HepG2 (cell line): ENCODE measurements at regions not wholly inside any gene's neighbourhood (a gene's known extent, or its start where the extent isn't known, plus 50 kb on each side); places are given as distances from the start of the nearest gene placed in this dataset.

Experiments
- ATAC-seq: fragments of 200-7000 bp; cut with Tn5 transposase; 3 replicates; pipeline ENCODE4 v1.9.1; 2020; ENCODE audit warnings: mild to moderate bottlenecking, moderate library complexity
- BruUV-seq: library from RNA; stranded (reverse); fragments of 400-500 nt; replicated peaks from 2 replicates; lab custom pipeline; 2021; lab: Mats Ljungman, UMichigan
- CTCF ChIA-PET: fragments of 300-600 bp; formaldehyde crosslinking; extraction: SDS; loops from one replicate; lab custom pipeline; 2021; ENCODE audit warnings: low total read pairs, inconsistent platforms, low intra/inter-chr PET ratio; lab: Yijun Ruan, JAX
- POLR2A ChIA-PET: fragments of 350-600 bp; sonication (Branson Sonifier 250); formaldehyde crosslinking; loops from one replicate; lab custom pipeline; 2020; ENCODE audit warnings: antibody characterized with exemption, inconsistent platforms; lab: Yijun Ruan, JAX
- DNase-seq: peaks from one replicate; pipeline ENCODE4 v3.0.0-alpha.2; 2015; ENCODE audit warnings: low spot score
- FAIRE-seq: peaks from 3 replicates; lab custom pipeline; 2011; peaks lifted over from hg19 to GRCh38; lab: Jason Lieb, UNC
- H2AFZ ChIP-seq: one replicate; pipeline ENCODE4 v1.6.1; 2011; ENCODE audit warnings: low read length, inconsistent platforms
- H3K27ac ChIP-seq: fragments of 300-600 bp; 3 replicates; pipeline ENCODE4 v1.8.0; 2011; ENCODE audit warnings: mixed run types, mild to moderate bottlenecking, mixed read lengths, low read length, inconsistent platforms; ENCODE audit not compliant: insufficient read depth; ENCODE audit errors: extremely low read length
- H3K27me3 ChIP-seq, 2 experiments: fragments of 200-600 bp in 1 of 2; 2 replicates in 1 of 2; 3 replicates in 1 of 2; pipeline versions ENCODE4 v1.6.0 to v1.8.0; 2011; ENCODE audit warnings: low read length in 2 of 2, mild to moderate bottlenecking in 2 of 2, moderate library complexity in 2 of 2, inconsistent platforms in 1 of 2; ENCODE audit not compliant: insufficient read depth in 2 of 2, control insufficient read depth in 1 of 2
- H3K36me3 ChIP-seq, 2 experiments: fragments of 200-600 bp in 1 of 2; replicated peaks in 1 of 2; 2 replicates in 1 of 2; 3 replicates in 1 of 2; pipeline versions ENCODE4 v1.5.1 to v1.8.0; 2011; ENCODE audit warnings: low read length in 2 of 2, inconsistent platforms in 1 of 2; ENCODE audit not compliant: insufficient read depth in 2 of 2, control insufficient read depth in 1 of 2
- H3K4me1 ChIP-seq: 2 replicates; pipeline ENCODE4 v1.5.1; 2012; ENCODE audit warnings: low read length, inconsistent platforms; ENCODE audit not compliant: insufficient read depth
- H3K4me2 ChIP-seq: 2 replicates; pipeline ENCODE4 v1.6.0; 2011; ENCODE audit warnings: low read depth, low read length, inconsistent platforms
- H3K4me3 ChIP-seq, 3 experiments: fragments of 200-600 bp in 1 of 3; sonication (generic), shearing (Covaris generic) in 1 of 3; replicated peaks in 1 of 3; 2 replicates each; pipeline ENCODE4 v1.5.1; 2011 to 2016; ENCODE audit warnings: low read length in 3 of 3, inconsistent platforms in 2 of 3, low read depth in 2 of 3, mild to moderate bottlenecking in 2 of 3, control low read depth in 1 of 3, mixed read lengths in 1 of 3; ENCODE audit not compliant: insufficient read depth in 1 of 3
- H3K79me2 ChIP-seq: one replicate; pipeline ENCODE4 v1.6.1; 2011; ENCODE audit warnings: low read length, inconsistent platforms; ENCODE audit not compliant: insufficient read depth
- H3K9ac ChIP-seq: 2 replicates; pipeline ENCODE4 v1.6.0; 2011; ENCODE audit warnings: mild to moderate bottlenecking, low read depth, low read length, inconsistent platforms; ENCODE audit not compliant: insufficient read depth
- H3K9me3 ChIP-seq: 2 replicates; pipeline ENCODE4 v1.5.1; 2012; ENCODE audit warnings: mild to moderate bottlenecking, low read length
- H4K20me1 ChIP-seq: 2 replicates; pipeline ENCODE4 v1.6.0; 2011; ENCODE audit warnings: inconsistent platforms, mild to moderate bottlenecking, low read length, moderate library complexity; ENCODE audit not compliant: insufficient read depth
- ATF3 ChIP-seq: sonication (generic); formaldehyde crosslinking; IDR thresholded peaks from 2 replicates; pipeline ENCODE4 v1.4.0; 2020; ENCODE audit warnings: missing genetic modification reagents
- BCL6 ChIP-seq: IDR thresholded peaks from 2 replicates; pipeline ENCODE4 v1.6.1; 2016; ENCODE audit warnings: missing genetic modification reagents, missing compliant biosample characterization
- HMG20A ChIP-seq: IDR thresholded peaks from 2 replicates; pipeline ENCODE4 v1.6.1; 2016; ENCODE audit warnings: borderline replicate concordance
- IKZF1 ChIP-seq: fragments of 450-650 bp; IDR thresholded peaks from 2 replicates; pipeline ENCODE4 v1.7.1; 2016
- NFYB ChIP-seq: sonication (generic); formaldehyde crosslinking; IDR thresholded peaks from 2 replicates; pipeline ENCODE4 v1.4.0; 2020; ENCODE audit warnings: missing genetic modification reagents
- NKX3-1 ChIP-seq: sonication (generic); formaldehyde crosslinking; IDR thresholded peaks from 2 replicates; pipeline ENCODE4 v1.5.0; 2020; ENCODE audit warnings: missing genetic modification reagents
- RBAK ChIP-seq: sonication (generic); formaldehyde crosslinking; IDR thresholded peaks from 2 replicates; pipeline ENCODE4 v1.5.1; 2020; ENCODE audit warnings: mild to moderate bottlenecking, missing genetic modification reagents
- UBTF ChIP-seq: sonication (generic); formaldehyde crosslinking; IDR thresholded peaks from 2 replicates; pipeline ENCODE4 v1.4.0; 2020; ENCODE audit warnings: mild to moderate bottlenecking, missing genetic modification reagents
- ZBTB2 ChIP-seq: sonication (generic); formaldehyde crosslinking; IDR thresholded peaks from 2 replicates; pipeline ENCODE4 v1.8.0; 2022; ENCODE audit warnings: low read depth, missing genetic modification reagents
- ZNF18 ChIP-seq: sonication (generic); formaldehyde crosslinking; IDR thresholded peaks from 2 replicates; pipeline ENCODE4 v1.8.0; 2022; ENCODE audit warnings: mild to moderate bottlenecking, missing genetic modification reagents; ENCODE audit not compliant: insufficient replicate concordance
- ZNF253 ChIP-seq: sonication (generic); formaldehyde crosslinking; IDR thresholded peaks from 2 replicates; pipeline ENCODE4 v1.8.0; 2022; ENCODE audit warnings: mild to moderate bottlenecking, missing genetic modification reagents, borderline replicate concordance
- ZNF446 ChIP-seq: sonication (generic); formaldehyde crosslinking; IDR thresholded peaks from 2 replicates; pipeline ENCODE4 v1.5.0; 2020; ENCODE audit warnings: mild to moderate bottlenecking, missing genetic modification reagents
- ZNF451 ChIP-seq: sonication (generic); formaldehyde crosslinking; IDR thresholded peaks from 2 replicates; pipeline ENCODE4 v1.5.0; 2020; ENCODE audit warnings: mild to moderate bottlenecking, missing genetic modification reagents
- ZNF670 ChIP-seq: sonication (generic); formaldehyde crosslinking; IDR thresholded peaks from 2 replicates; pipeline ENCODE4 v1.8.0; 2022; ENCODE audit warnings: mild to moderate bottlenecking, missing genetic modification reagents, borderline replicate concordance
- ZSCAN29 ChIP-seq: sonication (generic); formaldehyde crosslinking; conservative IDR thresholded peaks from 2 replicates; pipeline ENCODE4 v1.4.0; 2020; ENCODE audit warnings: mild to moderate bottlenecking, missing genetic modification reagents
- WGBS: methylation state at CpG from one replicate; pipeline ENCODE4 v1.1.6; 2017; ENCODE audit warnings: low lambda C conversion rate; 5-methylcytosine and 5-hydroxymethylcytosine counted together
- in situ Hi-C: cut with HindIII; loops from 2 replicates; pipeline ENCODE4 v1.10.0; 2017; ENCODE audit warnings: low pct_unique_long_range_greater_than_20kb; ENCODE audit not compliant: extremely low pct_ligation_motif_present
- intact Hi-C: fragments of 100-400 bp; cut with micrococcal nuclease; formaldehyde crosslinking; loops from one replicate; pipeline ENCODE4 v1.10.0; 2022; ENCODE audit not compliant: unreplicated experiment

- Histone ChIP-seq H3K4me2 (no peak overlapping the region), H2AFZ (no peak overlapping the region), H3K27me3 (peaks cover 13 to 65% of the 10 kb centered on the region in 2 experiments; a peak in 4 of 5 replicates), H3K79me2 (no peaks in the 10 kb centered on the region), H3K9ac (no peak overlapping the region), H4K20me1 (no peaks in the 10 kb centered on the region), H3K4me1 (no peaks in the 10 kb centered on the region), H3K36me3 (no peaks in the 10 kb centered on the region), H3K4me3 (no peak overlapping the region), H3K27ac (no peak overlapping the region), H3K9me3 (no peaks in the 10 kb centered on the region)
- no peak for FAIRE-seq
- no peak for ATAC-seq
- ChIA-PET POLR2A (no interaction called here), CTCF (no interaction called here)
- no peak for DNase-seq
- in situ Hi-C loops: no loop called here
- intact Hi-C loops: no loop called here
- TF ChIP-seq NFYB (no peak), BCL6 (no peak), NKX3-1 (no peak), ZSCAN29 (CRISPR knock-in tag) (no peak), IKZF1 (no peak), ZBTB2 (CRISPR knock-in tag) (no peak), ZNF451 (no peak), ZNF18 (no peak), ZNF253 (no peak), RBAK (CRISPR knock-in tag) (no peak), UBTF (no peak), ZNF670 (CRISPR knock-in tag) (no peak), HMG20A (CRISPR knock-in tag) (no peak), ATF3 (CRISPR knock-in tag) (no peak), ZNF446 (CRISPR knock-in tag) (no peak)
- BruUV-seq: no TSS peak
- WGBS: 10% methylated on average over 2 of the region's 5 CpGs
These were observed 68.2 kb upstream of the OLFM1 start for GRCh38 chr9:135019224-135019623.
